ENCODE measurements at regions not wholly inside any gene's neighbourhood (a gene's known extent, or its start where the extent isn't known, plus 50 kb on each side); places are given as distances from the start of the nearest gene placed in this dataset.

DNA sequence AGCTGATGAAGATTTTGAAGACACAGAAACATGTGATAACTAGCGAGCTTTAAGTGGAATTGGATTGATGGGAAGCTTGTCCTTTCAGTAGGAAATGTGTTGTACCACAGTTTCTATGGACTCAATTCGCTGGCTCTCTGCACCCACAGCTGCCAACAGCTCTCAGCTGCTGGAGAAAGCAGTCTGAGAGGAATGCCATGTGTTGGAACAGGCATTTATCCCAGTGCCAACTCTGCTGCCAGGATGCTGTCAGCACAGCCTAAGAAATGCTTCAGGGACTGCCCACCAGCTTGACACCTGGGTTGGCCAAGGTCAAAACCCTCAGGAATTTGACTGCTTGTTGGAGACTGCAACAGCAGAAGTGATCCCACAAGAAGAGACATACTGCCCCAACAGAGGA lies 193.0 kb upstream of the THSD7B start:
- DNase-seq (ENCODE audit: low read depth in 2 of 2), result no peak

DNA sequence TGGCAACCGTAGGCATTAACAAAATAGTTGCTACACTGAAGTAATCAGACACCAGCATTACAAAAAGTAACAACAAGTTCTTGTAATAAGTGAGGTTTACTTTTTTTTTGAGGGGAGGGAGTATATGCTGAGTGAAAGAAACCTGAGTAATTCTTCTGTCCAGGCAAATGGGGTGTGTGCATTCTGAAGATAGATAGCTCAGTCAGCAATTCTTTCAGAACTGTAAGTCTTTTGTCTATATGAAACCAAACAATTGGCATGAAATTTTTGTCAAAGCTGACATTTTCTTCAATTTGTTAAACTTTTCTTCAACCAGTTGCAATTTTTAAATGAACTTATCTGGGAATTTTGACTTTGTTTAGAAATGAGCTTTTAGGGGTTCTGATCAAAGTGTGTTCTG lies 208.1 kb upstream of the THSD7B start:
- no peak for DNase-seq (ENCODE audit: low read depth in 2 of 2)

DNA sequence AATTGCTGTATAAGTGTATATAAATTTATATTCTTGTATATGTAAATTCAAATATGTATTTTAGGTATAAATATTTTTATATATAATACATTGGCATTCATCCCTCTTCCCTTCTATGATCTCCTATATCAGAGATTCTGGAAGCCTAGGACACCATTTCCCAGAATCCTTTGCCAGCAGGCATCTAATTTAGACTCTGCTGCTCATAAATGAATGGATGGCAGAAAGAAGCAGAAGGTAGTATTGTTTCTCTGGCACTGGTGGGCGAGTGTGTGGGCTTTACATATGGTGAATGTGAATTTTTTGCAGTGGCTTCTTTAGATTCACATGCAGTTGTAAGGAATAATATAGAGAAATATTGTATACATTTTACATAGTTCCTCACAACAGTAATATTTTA lies 215.2 kb upstream of the THSD7B start:
- DNase-seq (ENCODE audit: low read depth in 2 of 2), result no peak

DNA sequence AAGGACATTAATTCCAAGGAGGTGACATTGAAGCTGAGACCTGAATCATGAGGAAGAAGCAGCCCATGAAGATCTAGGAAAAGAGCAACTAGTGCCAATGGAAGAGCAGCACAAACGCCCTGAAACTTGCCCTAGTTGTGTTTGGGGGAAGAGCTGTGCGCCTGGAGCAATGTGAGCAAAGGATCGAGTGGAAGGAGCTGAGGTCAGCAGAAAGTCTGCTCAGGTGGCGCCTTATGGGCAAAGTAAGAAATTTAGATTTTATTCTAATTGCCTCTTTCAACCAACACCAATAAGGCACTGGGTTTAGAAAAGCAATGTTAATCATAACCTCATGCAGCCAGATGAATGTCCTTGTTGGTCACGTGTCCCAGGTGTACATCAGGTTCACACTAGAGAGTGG lies 226.0 kb upstream of the THSD7B start:
- DNase-seq (ENCODE audit: low read depth in 2 of 2), result no peak

DNA sequence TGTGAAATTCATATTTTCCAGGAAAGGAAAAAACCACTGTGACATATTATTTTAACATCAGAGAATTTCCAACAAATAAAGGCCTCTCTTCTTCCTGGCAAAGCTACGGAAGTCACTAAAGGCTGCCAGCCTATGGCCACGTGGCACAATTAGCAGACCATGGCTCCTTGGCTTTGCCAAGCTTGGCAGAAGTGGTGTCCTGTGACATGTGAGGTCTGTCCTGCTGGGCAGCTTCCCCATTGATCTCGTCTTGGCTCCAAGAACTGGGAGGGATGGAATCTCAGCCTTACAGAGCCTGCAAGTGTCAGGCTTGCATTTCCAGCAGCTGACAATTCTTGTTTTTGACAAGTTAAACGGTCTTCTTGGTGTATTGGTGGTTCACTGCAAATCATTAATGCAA lies 226.9 kb upstream of the THSD7B start:
- no peak for DNase-seq (ENCODE audit: low read depth in 2 of 2)

DNA sequence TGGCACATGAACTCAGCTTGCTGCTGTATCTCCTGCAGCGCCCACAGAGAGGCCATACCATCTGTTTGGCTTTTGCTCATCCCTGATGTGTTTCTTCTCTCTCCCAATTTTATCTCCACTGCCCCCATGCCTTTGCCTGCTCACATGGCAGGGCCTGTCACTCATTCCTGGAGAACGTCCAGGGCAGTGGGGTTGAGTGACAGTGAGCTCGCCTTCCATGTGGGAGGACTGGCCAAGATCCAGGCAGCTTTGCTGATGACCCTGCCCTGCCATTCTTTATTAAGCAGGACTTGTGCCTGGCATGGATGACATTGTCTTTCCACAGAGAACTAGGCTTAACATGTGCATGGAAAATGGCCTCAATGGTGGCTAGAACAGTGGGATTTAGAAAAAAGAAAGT lies 230.5 kb upstream of the THSD7B start:
- no peak for DNase-seq (ENCODE audit: low read depth in 2 of 2)

DNA sequence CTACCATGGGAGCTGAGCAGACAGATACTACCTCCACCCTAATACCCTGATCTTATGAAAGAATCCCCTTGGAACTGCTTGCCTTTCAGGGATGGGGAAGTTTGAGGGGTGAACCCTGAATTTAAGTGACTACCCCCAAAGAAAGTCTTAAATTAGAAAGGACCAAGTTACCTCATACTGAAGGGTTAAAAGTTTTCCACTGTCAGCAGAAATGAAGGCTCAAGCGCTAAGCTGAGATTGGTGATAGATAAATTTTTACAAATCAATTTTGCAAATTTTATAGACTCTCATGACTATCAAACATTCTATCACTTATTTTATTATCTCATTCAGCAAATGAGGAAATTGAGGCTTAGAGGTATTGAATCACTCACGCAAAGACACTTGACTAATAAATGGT lies 233.2 kb upstream of the THSD7B start:
- DNase-seq (ENCODE audit: low read depth in 2 of 2), result no peak

DNA sequence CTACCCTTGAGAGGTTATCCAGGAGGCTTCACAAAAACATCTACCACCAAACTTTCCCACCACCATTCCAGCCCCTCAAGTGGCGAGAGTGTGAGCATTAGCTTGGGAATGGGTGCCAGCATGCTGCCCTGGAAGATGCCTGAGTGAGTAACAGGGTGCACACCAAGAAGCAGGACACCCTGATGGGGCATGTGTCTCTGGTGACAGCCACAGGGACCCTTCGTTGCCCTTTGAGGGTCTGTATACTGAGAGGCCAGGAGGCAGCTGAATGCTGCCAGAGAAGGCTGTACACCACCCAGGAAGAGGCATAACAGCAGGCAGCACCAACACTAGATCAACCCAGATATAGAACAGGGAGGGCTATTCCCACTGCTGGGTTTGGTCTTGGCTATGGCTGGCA lies 233.6 kb upstream of the THSD7B start:
- DNase-seq (ENCODE audit: low read depth in 2 of 2), result no peak

DNA sequence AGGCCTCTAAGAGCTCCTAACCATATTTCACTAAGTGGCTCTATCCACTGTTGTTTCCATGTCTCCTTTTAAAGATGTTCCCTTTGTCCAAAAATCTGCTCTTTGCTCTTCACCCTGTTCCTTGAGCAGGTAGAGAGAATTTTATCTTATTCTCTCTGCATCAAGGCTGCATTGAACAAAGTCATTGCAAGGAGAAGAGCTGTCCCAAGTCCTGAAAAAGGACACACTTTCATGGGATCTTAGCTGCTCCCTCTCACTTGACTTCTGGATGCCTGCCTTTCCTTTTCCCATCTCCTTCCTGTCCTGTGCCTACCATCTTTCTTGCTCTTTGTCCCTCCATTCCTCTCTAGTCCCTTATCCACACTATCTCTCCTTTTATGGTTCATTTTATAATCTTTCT lies 235.2 kb upstream of the THSD7B start:
- no peak for DNase-seq (ENCODE audit: low read depth in 2 of 2)

DNA sequence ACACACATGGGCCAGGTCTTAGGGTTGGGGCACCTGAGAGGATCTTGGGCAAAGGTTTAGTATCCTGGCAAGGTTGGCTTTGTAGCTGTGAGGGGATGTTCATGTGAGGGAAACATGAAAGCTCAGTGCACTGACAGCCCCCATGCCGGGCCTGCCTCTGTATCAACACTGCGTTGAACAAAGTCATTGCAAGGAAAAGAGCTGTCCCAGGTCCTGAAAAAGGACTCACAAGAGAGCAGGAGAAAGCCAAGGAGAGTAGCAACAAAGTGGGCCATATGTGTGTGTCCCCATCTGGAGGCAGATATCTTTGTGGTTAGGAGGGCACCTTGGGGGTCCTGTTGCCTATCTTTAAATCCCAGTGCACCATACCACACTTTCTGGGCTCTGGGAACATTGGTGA lies 237.8 kb upstream of the THSD7B start:
- no peak for DNase-seq (ENCODE audit: low read depth in 2 of 2)

DNA sequence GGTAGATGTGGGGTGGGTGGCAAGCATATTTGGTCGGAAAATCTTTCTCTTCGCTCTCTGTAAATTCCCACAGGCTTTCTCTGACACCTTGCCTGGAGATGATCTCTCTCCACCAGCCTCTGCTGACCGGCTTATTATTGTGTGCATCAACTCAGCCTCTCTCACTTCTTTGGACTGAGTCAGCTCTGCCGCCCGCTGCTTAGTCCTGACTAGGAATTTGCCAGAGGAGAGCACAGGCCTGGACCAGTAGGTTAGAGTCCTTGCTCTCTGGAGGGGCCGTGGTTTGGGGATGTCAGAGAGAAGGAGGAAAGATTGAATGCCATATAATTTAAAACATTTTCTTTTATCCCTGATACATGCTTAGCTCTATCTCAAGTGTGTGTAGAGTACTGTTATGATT lies 242.6 kb upstream of the THSD7B start:
- DNase-seq (ENCODE audit: low read depth in 2 of 2), result no peak

DNA sequence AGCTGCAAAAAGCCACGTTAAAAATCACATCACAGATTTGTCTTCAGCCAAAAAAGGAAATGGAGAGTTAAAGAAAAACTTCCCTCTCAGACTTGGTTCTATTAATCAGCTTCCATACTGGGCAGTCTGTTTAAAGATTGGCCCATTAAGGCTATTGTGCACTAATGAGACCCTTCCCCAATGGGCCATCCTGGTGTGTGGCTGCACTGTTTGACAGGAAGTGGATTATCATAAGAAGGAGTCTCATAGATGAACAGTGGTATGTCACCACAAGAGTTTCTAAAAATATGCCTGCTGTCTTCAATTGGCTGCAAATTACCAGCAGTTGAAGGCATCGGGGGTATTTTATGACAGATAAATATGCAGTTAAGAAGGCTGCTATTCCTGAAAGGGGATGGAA lies 247.6 kb upstream of the THSD7B start:
- DNase-seq (ENCODE audit: low read depth in 2 of 2), result no peak

DNA sequence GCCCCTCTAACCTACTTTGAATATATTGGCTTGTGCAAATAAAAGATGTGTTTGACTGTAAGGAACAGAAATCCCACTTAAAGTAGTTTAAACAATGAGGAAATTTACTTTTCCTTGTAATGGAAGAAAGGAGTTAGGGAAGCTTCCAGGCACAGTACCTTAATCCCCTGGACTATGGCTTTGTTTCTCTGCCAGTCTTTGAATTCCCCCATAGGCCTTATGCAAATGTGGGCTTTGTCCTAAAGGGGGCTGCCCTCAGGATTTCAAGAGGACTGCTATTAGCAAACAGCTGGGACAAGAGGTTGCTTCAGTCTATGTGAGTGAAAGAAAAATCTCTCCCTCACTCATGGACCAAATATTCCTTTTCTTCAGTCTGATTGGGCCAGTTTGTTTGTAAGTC lies 255.1 kb upstream of the THSD7B start:
- no peak for DNase-seq (ENCODE audit: low read depth in 2 of 2)

DNA sequence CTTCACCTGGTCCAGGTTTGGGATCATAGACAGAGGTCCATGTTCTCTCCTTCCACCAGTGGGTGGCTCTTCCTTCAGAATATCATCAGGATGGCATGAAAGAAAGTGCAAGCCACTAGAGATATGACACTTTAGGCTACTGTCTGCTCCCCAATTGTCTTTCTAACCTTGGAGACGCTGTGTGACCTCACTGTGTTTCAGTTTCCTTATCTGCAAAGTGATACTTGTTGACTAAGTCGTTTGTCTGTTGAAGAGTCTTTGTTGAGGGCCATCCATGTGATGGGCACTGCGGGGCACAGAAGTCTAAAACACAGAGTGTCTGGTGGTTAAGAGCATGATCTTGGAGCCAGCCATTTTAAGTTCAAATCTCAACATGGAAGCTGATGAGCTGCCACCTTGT lies 259.9 kb upstream of the THSD7B start:
- DNase-seq (ENCODE audit: low read depth in 2 of 2), result no peak

DNA sequence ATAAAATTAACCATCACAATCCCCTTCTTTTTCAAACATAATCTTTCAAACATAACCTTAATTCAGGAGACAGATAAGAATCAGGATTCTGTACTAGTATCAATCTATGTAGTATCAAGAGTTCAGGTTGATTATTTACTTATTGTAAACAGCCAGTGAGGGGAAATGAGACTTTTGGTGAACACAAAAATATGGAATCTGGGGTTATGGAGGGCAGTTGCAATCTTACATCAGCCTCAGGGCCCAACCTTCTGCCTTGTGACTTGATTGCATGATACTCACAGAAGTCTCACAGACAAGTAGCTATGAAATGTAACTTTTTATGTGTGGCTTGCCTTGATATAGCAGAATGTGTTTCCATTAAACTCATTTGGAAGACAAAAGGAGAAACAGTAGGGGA lies 262.7 kb upstream of the THSD7B start:
- DNase-seq (ENCODE audit: low read depth in 2 of 2), result no peak

DNA sequence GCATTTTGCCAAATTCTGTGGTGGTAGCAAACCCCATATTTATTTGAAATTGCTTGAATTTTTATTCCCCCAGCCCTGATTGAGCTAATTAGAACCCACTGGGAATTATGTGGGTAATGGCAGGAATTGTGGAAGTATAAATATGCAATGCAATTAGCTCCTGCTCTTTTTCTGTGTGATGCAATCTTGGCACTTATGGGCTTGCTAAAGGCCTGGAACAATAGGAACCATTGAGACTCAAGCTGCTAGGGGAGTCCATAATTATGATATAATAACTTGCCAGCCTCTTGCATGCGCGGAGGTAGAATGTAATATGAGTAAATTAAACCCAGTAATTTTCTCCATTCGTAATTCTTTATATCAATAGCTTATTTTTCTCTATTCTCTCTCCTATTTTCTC lies 267.6 kb upstream of the THSD7B start:
- no peak for DNase-seq (ENCODE audit: low read depth in 2 of 2)

DNA sequence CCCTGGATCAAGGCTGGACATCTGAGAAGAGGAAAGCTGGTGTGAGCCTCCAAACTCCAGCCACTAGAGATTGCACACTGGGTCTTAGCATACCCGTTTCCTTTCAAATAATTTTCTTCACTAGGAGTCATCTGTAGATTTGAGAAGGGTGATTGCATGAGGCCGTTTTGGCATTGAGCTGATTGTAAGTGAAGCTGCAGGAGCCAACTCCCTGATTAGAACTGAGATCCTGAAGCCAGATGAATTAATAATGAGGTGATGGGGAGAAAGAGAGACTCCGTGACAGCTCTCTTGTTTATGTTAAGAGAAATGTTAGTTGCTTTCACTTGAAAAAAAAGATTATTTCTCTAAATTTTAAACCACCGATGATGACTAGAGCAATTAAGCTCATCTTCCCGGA lies 268.4 kb upstream of the THSD7B start:
- no peak for DNase-seq (ENCODE audit: low read depth in 2 of 2)

DNA sequence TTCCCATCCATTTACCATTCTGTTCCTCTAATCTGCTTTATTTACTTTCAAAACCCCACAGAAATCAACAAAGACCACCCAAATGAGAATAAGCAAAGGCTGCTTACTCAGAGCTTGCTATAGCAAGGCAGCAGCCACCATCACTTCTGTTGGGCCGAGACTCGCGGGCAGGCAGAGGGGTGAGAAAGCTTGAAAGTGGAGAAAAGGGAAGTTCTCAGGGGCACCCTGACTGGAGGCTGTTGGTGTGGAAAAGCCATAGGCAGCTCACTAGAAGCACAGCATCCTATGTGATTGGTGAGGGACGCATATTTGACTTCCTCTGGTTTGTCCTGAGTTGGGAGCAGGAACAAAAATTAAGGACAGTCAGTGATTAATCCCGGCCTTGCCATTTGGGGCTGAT lies 269.7 kb upstream of the THSD7B start:
- DNase-seq (ENCODE audit: low read depth in 2 of 2), result no peak

DNA sequence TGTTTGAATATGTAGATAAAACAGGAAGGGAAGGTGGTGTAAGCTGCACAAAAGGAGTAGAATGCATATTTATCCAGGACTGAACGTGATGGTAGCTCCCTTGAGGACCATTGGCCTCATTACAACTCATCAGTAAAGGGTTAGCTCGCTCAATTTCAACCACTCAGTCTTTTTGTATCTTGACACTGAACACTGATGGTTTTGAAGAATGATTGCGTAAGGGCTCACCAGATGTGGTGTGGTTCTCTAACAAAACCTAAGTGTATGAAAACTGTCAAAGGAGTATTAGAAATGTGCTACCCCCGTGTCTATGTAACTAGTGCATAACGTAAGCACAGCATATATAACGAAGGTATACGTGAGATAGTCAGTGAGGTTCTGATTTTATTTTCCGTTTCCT lies 272.4 kb upstream of the THSD7B start:
- no peak for DNase-seq (ENCODE audit: low read depth in 2 of 2)

DNA sequence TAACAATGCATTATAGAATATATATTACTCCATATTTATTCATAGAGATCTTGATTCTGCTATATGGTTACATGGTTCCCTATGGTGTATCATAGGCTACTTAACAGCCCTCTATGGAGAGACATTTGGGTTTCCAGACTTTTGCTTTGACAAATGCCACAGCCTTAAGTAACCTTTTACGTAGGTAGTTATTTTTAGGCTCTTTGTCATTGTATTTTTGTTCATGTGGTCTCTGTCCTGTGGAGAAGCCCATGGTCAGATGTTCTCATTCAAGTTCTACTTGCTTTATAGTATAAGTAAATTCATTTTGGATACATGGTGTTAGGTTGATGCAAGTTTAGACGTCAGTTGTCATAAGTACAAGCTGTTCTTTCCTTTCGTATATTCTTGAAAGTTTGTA lies 275.2 kb upstream of the THSD7B start:
- no peak for DNase-seq (ENCODE audit: low read depth in 2 of 2)

DNA sequence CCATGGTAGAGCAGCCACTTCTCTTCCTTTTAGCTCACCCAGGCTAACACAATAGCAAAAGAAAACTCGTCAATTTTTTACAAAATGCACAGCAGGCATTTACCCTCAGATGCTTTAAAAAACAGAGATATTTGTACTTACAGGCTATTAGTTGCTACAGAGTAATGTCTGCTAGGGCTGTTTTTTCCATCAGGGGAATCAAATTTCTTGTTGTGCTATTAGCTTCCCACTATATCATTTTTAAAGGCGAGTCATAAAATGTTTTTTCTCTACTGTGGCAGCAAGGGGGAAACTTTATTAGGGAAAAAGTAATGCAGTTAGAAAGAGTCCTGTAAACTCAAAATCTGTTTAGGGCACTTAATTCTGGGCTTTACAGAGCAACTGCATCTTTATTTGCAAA lies 277.9 kb upstream of the THSD7B start:
- DNase-seq (ENCODE audit: low read depth in 2 of 2), result no peak

DNA sequence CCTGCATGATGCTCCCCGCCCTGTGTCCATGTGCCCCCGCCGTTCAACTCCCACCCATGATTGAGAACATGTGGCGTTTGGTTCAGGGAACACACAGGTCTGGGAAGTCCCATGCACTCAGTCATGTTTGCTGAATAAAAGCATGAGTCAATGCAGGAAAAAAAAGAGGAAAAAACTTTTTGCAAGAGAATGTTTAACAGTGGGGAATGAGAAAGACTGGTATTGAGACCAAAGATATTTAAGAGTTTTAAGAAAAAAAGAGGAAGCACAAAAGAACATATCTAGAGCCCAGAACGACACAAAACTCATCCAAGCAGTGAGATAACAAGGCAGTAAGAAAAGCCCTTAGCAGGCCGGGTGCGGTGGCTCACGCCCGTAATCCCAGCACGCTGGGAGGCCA lies 279.2 kb upstream of the THSD7B start:
- DNase-seq (ENCODE audit: low read depth in 2 of 2), result no peak

DNA sequence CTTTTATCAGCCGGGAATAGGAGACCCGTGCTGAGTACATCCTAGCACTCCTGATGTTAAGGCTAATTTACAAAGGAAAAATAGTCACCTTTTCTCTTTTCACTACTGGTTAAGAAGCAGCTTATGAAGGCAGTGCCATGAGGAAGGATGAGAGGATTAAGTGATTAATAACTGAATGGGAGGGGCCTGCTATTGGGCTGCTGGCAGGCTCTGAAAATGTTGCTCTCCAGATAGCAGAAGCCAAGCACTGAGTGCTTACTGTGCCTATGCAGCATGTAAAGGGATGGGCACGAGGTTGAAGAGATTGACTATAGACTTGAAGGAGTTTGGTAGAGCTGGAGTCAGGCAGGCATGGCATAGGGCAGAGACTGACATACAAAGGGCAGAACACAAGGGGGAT lies 282.4 kb upstream of the THSD7B start:
- no peak for DNase-seq (ENCODE audit: low read depth in 2 of 2)

DNA sequence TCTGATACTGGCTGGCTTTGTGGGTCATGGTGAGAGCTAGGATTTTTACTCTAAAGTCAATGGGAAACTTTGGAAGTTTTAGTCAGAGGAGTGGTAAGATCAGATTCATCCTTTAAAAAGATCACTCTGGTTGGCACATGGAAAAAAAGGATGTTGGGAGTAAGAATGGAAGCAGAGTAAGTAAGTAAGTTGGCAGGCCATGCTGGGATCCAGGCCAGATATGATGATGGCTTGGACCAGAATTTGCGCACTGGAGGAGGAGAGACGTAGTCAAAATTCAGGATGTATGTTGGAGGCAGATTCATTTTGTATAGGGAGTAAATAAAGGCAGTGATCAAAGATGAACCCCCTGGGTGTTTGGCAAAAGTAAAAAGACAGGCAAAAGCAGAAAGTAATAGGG lies 283.3 kb upstream of the THSD7B start:
- no peak for DNase-seq (ENCODE audit: low read depth in 2 of 2)

DNA sequence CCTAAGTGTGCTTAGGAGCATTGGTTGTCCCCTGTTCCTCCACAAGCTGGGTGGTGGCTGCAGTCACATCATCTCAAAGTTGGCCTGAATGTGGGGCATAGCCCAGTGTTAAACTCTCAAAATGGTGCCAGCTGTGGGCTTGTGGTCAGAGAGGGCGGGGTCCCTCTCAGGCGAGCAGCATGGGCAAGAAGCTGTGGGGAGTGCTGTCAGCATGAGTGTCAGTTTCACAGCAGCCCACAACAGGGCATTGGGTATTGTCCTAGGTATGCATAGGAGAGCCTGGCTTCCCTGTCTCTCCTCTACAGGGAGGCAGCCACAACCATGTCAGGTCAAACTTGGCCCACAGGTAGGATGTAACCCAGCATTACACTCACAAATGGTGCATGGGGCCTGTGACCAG lies 285.6 kb upstream of the THSD7B start:
- no peak for DNase-seq (ENCODE audit: low read depth in 2 of 2)

Measured in stimulated activated CD4-positive, alpha-beta T cell treated with anti-CD3 and anti-CD28 coated beads, Interleukin-1b, Interleukin-23, amount 100 ng/mL, for 4 hours (primary cell).